ENCODE measurements at regions not wholly inside any gene's neighbourhood (a gene's known extent, or its start where the extent isn't known, plus 50 kb on each side); places are given as distances from the start of the nearest gene placed in this dataset.

- Histone ChIP-seq H3K9me2 (ENCODE audit: low read depth, low read length) (no peaks in the 10 kb centered on the region), H3K27me3 (ENCODE audit: insufficient read depth, low read length) (no peaks in the 10 kb centered on the region), H3K79me2 (ENCODE audit: insufficient read depth, low read length) (no peaks in the 10 kb centered on the region), H3K9ac (ENCODE audit: low read length) (no peak overlapping the region), H3F3A (ENCODE audit: insufficient read depth, low read length) (no peaks in the 10 kb centered on the region), H3K4me1 (ENCODE audit: insufficient read depth, low read length, severe bottlenecking) (no peaks in the 10 kb centered on the region), H4K20me1 (ENCODE audit: insufficient read depth, low read length) (no peaks in the 10 kb centered on the region), H3K4me2 (ENCODE audit: low read length) (no peak overlapping the region), H3K36me3 (ENCODE audit: insufficient read depth, low read length) (no peaks in the 10 kb centered on the region), H2AFZ (ENCODE audit: low read length) (no peak overlapping the region), H3K4me3 (ENCODE audit: low read depth, low read length, poor library complexity, severe bottlenecking) (no peak overlapping the region), H3K9me3 (ENCODE audit: low read length) (no peaks in the 10 kb centered on the region), H3K27ac (ENCODE audit: low read depth, low read length, poor library complexity, severe bottlenecking) (no peak overlapping the region)
- TF ChIP-seq EZH2 (IDR thresholded peaks at IDR 0.05; ENCODE audit: borderline replicate concordance, low read length) (no peak), CTCF (IDR thresholded peaks at IDR 0.05; ENCODE audit: low read length) (no peak)
These were observed 1026.8 kb upstream of the NR2F2 start for GRCh38 chr15:95303713-95304112.

DNA sequence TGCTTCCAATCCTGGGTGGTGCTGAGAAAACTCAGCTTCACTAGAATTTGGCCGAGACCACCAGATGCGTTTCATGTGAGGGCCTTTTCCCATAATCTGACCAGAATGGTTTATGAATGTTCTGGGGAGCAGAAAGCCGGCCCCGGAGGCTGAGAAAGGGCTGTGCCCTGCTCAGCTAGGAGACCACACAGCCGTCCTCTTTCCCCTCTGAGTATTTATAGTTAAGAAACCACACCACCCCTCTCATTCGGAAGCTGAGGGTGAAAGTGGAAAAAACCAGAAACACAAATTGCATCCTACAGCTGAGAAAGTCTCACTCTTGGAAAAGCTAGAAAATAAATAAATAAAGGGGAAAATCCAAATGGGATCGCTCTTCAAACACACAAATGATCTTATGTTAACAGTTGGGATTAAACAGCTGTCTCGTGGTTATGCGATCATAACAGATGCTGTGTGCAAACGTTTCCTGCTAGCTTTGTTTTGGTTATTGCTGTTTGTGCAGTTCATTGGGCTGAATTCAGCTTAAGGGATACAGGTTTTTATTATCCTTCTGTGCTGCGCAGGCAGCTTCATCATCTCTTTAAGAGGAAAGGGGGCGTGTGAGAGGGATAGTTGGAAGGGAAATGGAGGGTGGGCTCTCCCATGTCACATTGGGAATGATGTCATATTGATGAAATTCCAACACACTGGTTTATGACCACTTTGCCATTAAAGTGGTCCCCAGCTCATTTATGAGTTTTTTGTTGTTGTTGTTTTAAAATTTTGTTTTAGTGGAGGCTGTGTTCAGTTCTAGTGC lies 1026.2 kb upstream of the NR2F2 start:
- no peak overlapping the region for H3K9ac ChIP-seq (ENCODE audit: low read length)
- no peak overlapping the region for H3K27ac ChIP-seq (ENCODE audit: low read depth, low read length, poor library complexity, severe bottlenecking)
- H3K79me2 ChIP-seq (ENCODE audit: insufficient read depth, low read length): no peaks in the 10 kb centered on the region
- no peaks in the 10 kb centered on the region for H3K9me3 ChIP-seq (ENCODE audit: low read length)
- no peaks in the 10 kb centered on the region for H3K9me2 ChIP-seq (ENCODE audit: low read depth, low read length)
- no peaks in the 10 kb centered on the region for H4K20me1 ChIP-seq (ENCODE audit: insufficient read depth, low read length)
- no peaks in the 10 kb centered on the region for H3K27me3 ChIP-seq (ENCODE audit: insufficient read depth, low read length)
- no peak overlapping the region for H2AFZ ChIP-seq (ENCODE audit: low read length)
- no peaks in the 10 kb centered on the region for H3K4me1 ChIP-seq (ENCODE audit: insufficient read depth, low read length, severe bottlenecking)
- no peaks in the 10 kb centered on the region for H3F3A ChIP-seq (ENCODE audit: insufficient read depth, low read length)
- no peak overlapping the region for H3K4me2 ChIP-seq (ENCODE audit: low read length)
- H3K4me3 ChIP-seq (ENCODE audit: low read depth, low read length, poor library complexity, severe bottlenecking): no peak overlapping the region
- TF ChIP-seq EZH2 (IDR thresholded peaks at IDR 0.05; ENCODE audit: borderline replicate concordance, low read length) (no peak), CTCF (IDR thresholded peaks at IDR 0.05; ENCODE audit: low read length) (no peak)
- no peaks in the 10 kb centered on the region for H3K36me3 ChIP-seq (ENCODE audit: insufficient read depth, low read length)

GRCh38 chr15:95304947-95305400 lies 1025.5 kb upstream of the NR2F2 start:
- H3K79me2 ChIP-seq (ENCODE audit: insufficient read depth, low read length): no peaks in the 10 kb centered on the region
- no peaks in the 10 kb centered on the region for H3K4me1 ChIP-seq (ENCODE audit: insufficient read depth, low read length, severe bottlenecking)
- H3K9me2 ChIP-seq (ENCODE audit: low read depth, low read length): no peaks in the 10 kb centered on the region
- no peak overlapping the region for H3K4me2 ChIP-seq (ENCODE audit: low read length)
- no peaks in the 10 kb centered on the region for H3F3A ChIP-seq (ENCODE audit: insufficient read depth, low read length)
- H4K20me1 ChIP-seq (ENCODE audit: insufficient read depth, low read length): no peaks in the 10 kb centered on the region
- H3K27me3 ChIP-seq (ENCODE audit: insufficient read depth, low read length): no peaks in the 10 kb centered on the region
- H3K9me3 ChIP-seq (ENCODE audit: low read length): no peaks in the 10 kb centered on the region
- H3K9ac ChIP-seq (ENCODE audit: low read length): no peak overlapping the region
- no peak for TF ChIP-seq EZH2 (IDR thresholded peaks at IDR 0.05; ENCODE audit: borderline replicate concordance, low read length)
- TF ChIP-seq CTCF (IDR thresholded peaks at IDR 0.05; ENCODE audit: low read length): no peak
- H3K27ac ChIP-seq (ENCODE audit: low read depth, low read length, poor library complexity, severe bottlenecking): no peak overlapping the region
- no peak overlapping the region for H2AFZ ChIP-seq (ENCODE audit: low read length)
- no peak overlapping the region for H3K4me3 ChIP-seq (ENCODE audit: low read depth, low read length, poor library complexity, severe bottlenecking)
- no peaks in the 10 kb centered on the region for H3K36me3 ChIP-seq (ENCODE audit: insufficient read depth, low read length)
